ENCODE measurements at regions not wholly inside any gene's neighbourhood (a gene's known extent, or its start where the extent isn't known, plus 50 kb on each side); places are given as distances from the start of the nearest gene placed in this dataset.

DNA sequence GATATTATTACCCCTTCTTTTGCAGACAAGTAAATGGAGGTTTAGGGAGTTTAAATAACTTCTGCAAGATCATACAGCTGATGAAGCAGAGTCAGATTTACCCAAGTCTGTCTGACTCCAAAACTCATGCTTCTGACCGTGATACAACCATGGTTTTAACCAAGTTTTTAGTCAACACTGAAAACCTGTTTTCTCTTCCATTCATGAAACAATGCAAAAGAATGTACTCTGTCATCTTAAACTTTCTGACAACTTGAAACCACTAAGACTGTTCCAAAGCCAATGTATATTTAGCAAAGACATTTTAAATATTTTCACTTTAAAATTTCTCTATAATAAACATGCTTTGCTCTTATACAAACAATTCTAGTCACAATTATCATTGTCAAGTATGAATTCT, 77.0 kb upstream of the RBMS3 start:
- no peak for DNase-seq

DNA sequence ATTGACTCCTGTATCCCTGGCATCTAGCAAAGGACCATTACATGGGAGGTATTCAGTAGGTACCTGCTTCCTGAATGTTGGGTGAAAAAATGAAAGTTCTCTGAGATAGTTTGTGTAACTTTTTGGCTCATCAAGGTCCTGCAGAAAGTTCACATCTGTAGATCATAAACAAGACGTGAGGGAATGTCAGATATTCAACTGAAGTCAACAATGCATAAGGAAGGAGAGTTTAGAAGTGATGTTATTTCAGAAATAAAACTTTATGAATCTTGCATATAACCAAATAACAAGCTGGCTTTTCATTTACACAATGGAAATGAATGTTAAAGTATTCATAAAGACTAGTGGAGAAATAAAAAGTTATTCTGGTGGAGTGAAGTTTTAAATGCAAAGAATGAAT, 73.4 kb upstream of the RBMS3 start:
- no peak for DNase-seq

DNA sequence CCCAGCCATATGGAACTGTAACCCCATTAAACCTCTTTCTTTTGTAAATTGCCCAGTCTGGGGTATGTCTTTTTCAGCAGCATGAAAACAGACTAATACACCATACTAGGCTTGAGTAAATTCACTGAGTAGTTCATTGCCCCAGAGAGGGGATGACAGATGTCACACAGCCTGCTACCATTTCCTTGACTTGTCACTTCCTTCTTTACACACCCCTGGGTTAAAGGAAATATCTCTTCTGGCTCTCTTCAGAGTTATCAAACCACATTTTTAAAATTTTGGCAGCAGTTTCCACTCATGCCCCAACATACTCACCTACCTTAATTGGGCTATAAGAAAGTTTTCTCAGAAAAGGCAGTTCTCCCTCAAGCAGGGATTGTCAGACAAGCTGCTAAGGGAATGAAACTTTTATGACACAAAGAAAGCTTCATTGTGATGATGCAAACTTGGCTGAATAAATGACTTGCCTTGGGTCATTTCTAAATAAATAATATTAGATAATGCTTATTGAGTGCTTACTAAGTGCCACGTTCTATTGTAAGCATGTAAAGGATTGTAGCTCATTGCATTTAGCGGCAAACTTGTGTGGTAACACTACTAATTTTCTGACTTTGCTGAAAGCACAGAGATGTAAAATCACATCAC, 68.0 kb upstream of the RBMS3 start:
- no peak for DNase-seq

DNA sequence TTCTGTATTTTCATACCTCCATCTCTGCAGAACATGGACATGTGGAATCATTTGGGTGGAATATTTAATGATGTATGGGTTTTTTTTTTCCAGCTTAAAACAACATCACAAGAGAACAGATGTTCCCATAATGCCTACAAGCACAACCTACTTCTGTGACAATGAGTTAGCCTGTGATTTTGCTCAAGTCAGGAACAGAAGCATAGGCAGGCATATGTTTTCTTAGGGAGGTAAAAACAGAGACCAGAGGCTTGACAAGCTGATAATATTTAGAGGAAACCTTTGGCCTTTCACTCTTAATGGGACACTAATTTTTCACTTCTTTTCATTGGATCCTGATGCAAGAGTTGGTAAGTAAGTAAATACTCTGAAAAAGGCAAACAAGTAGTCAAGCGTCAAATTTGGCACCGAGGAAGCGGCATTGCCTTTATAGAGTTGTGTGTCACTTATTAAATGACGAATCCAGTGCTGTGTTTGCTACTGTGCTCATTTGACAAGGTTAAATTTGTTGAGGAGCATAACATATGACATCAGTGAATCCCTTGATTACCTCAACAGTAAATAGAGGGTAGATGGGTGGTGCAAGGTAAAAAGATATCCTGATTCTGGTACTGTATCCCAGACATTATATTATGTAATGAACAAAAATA, 66.7 kb upstream of the RBMS3 start:
- no peak for DNase-seq

DNA sequence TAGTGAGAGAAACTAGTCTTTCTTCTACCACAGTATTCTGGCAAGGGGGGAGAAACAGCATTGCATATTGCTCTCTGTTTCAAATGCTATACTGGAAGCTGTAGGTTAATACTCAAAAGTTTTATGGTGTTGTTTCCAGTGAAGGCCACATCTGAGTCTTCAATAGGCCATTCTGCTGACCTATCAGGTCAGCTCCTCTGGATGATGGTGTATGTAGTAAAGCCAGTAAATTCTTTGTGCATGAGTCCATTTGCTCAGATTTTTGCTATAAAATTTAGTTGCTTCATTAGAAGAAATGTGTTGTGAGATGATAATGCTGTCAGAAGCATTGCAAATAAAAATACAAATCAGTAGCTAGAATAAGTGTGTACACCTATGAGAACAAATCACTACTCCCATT, 64.9 kb upstream of the RBMS3 start:
- DNase-seq: no peak

DNA sequence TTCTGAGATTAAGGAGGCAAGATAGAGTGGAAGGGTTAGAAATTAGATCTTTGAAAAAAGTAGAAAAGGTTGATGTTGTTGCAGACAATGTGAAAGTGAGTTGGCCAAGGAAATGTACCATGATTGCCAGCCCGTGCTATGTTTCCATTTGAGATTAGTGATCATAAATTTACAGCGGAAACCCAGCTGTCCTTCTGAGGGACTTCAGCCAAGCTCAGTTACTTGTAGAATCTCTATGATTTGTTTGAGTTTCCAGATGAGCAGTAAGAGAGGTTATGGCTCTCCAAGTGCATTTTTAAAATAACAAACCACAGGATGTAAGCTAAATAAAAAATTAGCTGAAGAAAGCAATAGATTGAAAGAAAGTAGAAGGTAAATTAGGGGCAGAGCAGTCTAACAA, 54.2 kb upstream of the RBMS3 start:
- no peak for DNase-seq

DNA sequence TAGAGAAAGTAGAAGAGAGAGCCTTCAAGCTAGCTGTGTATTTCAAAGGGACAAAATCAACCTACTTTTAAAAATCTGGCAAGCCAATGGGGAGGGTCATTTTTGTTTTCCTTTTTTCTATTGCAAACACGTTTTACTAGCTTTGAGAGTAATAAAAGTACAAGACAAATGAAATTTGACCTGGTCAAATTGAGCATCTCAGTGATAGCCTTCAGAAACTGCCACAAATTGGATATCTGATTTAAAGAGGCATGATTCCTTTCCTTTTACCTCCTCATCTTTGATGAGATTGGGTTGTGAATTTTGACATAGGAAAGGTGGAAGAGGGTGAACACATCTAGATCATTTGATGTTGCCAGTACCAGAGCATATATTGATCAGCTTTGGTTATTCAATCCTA, 53.6 kb upstream of the RBMS3 start:
- no peak for DNase-seq
